ENCODE measurements at regions not wholly inside any gene's neighbourhood (a gene's known extent, or its start where the extent isn't known, plus 50 kb on each side); places are given as distances from the start of the nearest gene placed in this dataset.

DNA sequence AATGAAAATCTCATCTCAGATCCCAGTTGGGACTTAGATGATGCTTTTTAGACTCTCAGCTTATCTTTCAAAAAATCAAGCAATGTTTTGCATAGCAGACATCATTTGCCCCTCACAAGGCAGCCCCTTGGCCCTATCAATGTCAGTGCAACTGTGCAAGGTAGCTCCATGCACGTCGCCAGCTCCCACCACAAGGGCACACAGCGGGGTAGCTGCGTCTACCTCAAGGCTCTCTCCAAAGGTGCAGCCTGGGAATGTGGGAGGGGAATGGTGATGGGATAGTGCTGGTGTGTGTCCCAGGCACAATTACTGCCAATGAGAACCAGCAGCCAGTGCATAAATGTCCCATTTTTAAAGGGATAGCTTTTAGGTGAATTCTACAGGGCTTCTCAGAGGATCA lies 137.5 kb upstream of the SYNDIG1 start:
- Mint-ChIP-seq H3K27me3 (no peaks in the 10 kb centered on the region), H3K4me1 (peaks cover 9% of the 10 kb centered on the region), H3K9me3 (no peaks in the 10 kb centered on the region), H3K27ac (no peak overlapping the region), H3K4me3 (no peak overlapping the region), H3K36me3 (no peaks in the 10 kb centered on the region)
- no peak for DNase-seq

DNA sequence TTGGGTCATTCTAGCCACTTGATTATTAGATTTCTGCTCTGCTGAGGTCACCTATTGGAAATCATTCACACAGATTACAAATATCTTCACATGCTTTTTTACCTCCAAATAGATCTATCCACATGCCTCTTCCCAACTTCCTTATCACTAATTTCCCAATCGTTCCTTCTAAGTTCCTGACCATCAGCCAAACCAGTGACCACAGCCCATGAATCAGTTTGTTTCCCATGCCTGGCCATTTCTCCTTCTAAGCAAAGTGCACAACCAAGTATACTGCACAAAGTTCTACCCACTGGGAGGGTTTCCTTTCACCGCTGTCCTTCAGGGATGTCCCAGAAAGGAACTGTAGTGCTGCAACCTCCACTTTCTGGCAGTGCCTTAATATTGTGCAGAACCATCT lies 140.5 kb upstream of the SYNDIG1 start:
- H3K4me1 Mint-ChIP-seq: peaks cover 6% of the 10 kb centered on the region
- H3K27ac Mint-ChIP-seq: no peak overlapping the region
- H3K9me3 Mint-ChIP-seq: no peaks in the 10 kb centered on the region
- DNase-seq: no peak
- H3K27me3 Mint-ChIP-seq: no peaks in the 10 kb centered on the region
- H3K4me3 Mint-ChIP-seq: no peak overlapping the region
- no peaks in the 10 kb centered on the region for H3K36me3 Mint-ChIP-seq

DNA sequence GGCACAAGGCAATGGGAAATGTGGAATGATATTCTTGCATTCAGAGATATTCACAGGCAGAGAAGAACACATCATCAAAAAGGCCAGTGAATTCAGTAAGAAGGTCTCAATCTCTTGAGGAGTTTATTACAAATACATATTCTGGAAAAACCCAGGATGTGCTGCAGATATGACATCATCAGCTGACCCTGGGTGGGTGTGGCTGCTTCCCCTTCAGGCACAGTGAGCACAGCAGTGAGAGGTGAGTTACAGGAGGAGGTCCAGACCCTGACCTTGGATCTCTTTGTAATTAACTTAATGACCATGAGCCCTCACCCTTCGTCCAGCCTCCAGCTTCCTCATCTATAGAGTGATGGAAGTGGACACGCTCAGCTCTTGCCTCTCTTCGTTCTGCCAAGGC lies 147.5 kb upstream of the SYNDIG1 start:
- no peaks in the 10 kb centered on the region for H3K9me3 Mint-ChIP-seq
- no peak overlapping the region for H3K4me3 Mint-ChIP-seq
- H3K4me1 Mint-ChIP-seq: peaks cover 11% of the 10 kb centered on the region
- no peaks in the 10 kb centered on the region for H3K36me3 Mint-ChIP-seq
- no peaks in the 10 kb centered on the region for H3K27me3 Mint-ChIP-seq
- DNase-seq: no peak
- H3K27ac Mint-ChIP-seq: no peak overlapping the region

DNA sequence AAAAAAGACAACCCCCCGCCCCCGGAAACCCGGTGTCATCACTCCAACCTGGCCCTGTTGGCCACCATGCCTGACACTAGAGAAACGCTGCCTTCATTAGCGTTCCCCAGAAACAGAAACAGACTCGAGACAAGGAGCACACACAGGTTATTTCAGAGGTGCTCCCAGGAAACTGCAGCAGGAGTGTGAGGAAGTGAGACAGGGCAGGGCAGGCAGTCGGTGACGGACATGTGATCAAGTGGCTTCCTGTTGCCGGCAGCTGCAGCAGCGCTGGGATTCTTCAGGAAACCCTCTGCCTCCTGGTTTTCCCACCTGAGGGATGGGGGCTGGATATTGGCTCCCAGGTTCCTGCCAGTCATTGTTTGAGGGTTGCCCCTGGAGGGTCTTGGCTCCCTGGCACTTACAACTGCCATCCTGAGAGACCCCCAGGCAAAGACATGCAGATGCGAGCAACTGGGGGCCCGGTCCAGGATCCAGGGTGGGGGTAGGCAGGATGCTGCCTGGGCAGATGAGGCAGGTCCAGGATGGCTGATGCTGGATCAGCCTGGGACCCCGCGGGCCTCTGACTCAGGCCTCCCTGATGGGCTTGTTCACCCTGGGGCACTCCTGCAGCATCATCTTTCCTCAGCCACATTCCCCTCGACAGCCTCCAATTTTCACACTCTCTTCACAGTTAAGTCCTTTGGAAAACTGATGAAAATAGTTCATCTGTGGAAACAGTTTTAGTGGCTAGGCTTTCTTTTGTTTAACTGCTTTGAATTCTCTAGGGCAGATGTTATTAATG lies 150.7 kb upstream of the SYNDIG1 start:
- no peak for DNase-seq
- no peak overlapping the region for H3K27ac Mint-ChIP-seq
- no peaks in the 10 kb centered on the region for H3K9me3 Mint-ChIP-seq
- no peak overlapping the region for H3K4me3 Mint-ChIP-seq
- H3K27me3 Mint-ChIP-seq: no peaks in the 10 kb centered on the region
- H3K4me1 Mint-ChIP-seq: peaks cover 13% of the 10 kb centered on the region
- no peaks in the 10 kb centered on the region for H3K36me3 Mint-ChIP-seq

DNA sequence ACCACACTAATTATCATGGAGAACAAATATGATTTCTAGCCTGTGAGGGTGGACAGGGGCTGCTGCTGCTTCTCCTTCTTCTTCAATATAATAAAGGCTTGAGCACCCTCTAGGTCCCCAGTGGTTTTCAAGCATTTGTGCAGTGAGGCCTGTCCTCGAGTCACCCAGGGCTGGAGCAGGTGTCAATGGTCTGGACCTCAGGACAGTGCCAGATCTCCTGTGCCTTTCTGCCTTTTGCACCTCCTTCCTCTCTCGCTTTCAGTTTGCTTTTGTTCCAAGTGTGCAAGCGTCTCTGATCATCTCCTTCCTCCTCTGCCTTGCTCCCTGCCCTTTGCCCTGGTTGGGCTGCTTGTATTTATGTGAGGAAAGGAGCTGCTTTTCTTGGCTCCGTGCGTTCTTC lies 152.2 kb upstream of the SYNDIG1 start:
- Mint-ChIP-seq H3K9me3 (no peaks in the 10 kb centered on the region), H3K4me3 (no peak overlapping the region), H3K27me3 (no peaks in the 10 kb centered on the region), H3K4me1 (peaks cover 13% of the 10 kb centered on the region), H3K27ac (no peak overlapping the region), H3K36me3 (no peaks in the 10 kb centered on the region)
- DNase-seq: no peak

DNA sequence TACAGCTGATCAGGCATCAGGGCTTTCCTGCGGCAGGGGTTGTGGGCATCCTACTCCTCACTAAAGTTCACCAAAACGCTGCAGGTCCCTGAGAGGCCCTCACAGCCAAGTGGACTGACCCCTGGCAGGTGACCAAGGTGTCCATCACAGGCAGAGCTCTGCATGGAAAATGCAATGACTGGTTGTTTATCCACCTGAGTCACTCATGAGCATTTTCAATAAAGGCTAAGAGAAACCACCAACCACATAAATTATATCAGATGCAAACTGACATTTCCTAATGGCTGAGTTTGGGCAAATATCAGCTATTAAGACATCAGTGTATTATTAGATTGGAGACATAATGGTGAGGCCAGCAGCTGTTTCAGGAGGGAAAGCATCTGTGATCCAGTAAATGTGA lies 152.7 kb upstream of the SYNDIG1 start:
- H3K27ac Mint-ChIP-seq: no peak overlapping the region
- no peaks in the 10 kb centered on the region for H3K36me3 Mint-ChIP-seq
- no peak overlapping the region for H3K4me3 Mint-ChIP-seq
- no peaks in the 10 kb centered on the region for H3K9me3 Mint-ChIP-seq
- DNase-seq: no peak
- no peaks in the 10 kb centered on the region for H3K27me3 Mint-ChIP-seq
- peaks cover 13% of the 10 kb centered on the region for H3K4me1 Mint-ChIP-seq

DNA sequence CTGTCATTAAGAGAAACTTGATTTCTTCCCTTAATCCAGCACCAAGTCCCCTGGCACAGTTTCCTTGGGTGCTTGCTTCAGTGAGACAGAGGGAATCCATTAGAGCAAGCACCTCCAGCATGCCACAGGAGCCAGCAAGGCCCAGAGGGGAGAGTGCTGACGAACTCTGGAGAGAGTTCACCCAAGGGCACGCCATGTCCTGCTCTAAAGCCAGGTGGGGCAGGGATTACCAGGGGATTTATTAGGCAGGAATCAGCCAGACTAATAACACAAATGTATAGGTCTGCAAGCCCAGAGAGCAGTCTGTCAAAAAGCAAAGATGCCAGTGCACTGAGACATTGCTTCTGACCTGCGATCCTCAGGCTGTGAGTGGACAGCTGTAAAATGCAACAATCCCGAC lies 155.4 kb upstream of the SYNDIG1 start:
- no peaks in the 10 kb centered on the region for H3K36me3 Mint-ChIP-seq

DNA sequence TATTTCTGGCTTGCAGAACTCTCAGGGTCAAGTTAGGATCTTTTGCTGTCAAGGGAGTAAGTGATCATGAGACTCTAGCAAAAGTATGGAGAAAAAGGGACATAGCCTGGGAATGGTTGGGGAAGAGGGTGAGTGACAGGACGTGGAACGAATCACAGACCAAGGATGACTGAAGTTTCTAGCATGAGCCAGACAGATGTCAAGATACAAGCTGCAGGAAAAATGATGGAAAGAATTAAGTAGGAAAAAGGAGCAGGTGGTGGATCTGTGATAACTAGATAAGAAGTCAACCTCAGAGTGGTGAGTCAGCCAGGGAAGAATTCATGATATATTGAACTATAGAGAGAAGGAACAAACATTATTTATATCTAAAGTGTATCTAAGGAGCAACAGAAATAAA lies 159.8 kb upstream of the SYNDIG1 start:
- Mint-ChIP-seq H3K27me3 (no peaks in the 10 kb centered on the region), H3K36me3 (no peaks in the 10 kb centered on the region), H3K4me1 (no peaks in the 10 kb centered on the region), H3K27ac (no peak overlapping the region), H3K9me3 (no peaks in the 10 kb centered on the region), H3K4me3 (no peak overlapping the region)
- no peak for DNase-seq

More for the DNA sequence above, 155.4 kb upstream of the SYNDIG1 start:
- Mint-ChIP-seq H3K4me3 (no peak overlapping the region), H3K27me3 (no peaks in the 10 kb centered on the region), H3K9me3 (no peaks in the 10 kb centered on the region), H3K27ac (no peak overlapping the region), H3K4me1 (peaks cover 10% of the 10 kb centered on the region)
- no peak for DNase-seq

DNA sequence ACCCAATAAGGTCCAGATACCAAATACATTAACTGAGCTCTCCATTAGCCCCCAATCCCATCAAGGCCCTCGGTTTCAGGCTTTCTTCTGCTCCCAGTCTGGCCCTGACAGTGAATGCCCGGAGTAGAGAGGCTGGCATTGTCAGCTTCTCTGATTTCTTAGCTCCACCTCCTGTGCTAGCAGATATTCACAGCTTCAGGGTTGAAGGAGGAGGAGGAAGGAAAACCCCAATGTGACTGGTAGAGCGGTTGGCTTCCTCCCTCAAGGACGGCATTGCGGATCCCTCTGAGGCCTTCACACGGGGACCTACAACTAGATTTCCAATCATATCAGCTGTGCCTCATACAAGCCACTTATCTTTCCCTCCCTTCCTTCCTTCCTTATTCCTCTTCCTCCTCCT lies 164.1 kb upstream of the SYNDIG1 start:
- no peaks in the 10 kb centered on the region for H3K36me3 Mint-ChIP-seq
- no peak overlapping the region for H3K27ac Mint-ChIP-seq
- H3K27me3 Mint-ChIP-seq: no peaks in the 10 kb centered on the region
- H3K4me1 Mint-ChIP-seq: no peaks in the 10 kb centered on the region
- no peak for DNase-seq
- H3K4me3 Mint-ChIP-seq: no peak overlapping the region
- H3K9me3 Mint-ChIP-seq: no peaks in the 10 kb centered on the region

DNA sequence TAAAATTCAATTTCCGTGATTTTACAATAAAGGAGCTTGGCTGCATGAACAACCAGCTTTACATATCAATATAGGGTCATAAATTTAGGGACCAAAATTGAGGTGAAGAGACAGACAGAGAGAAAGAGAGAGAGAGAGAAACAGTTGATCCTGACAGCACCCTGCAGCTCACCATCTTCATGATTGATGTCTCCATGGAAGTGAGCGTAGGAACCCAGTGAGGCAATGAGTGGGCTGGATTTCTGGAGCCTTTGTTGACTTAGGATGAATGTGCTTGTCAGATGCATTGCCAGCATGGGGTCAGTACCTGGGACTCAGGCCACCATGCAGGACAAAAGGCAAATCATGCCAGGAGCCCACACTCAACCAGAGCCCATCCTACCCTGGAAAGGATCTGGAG lies 165.1 kb upstream of the SYNDIG1 start:
- DNase-seq: no peak
- Mint-ChIP-seq H3K9me3 (no peaks in the 10 kb centered on the region), H3K4me3 (no peak overlapping the region), H3K27me3 (no peaks in the 10 kb centered on the region), H3K36me3 (no peaks in the 10 kb centered on the region), H3K27ac (no peak overlapping the region), H3K4me1 (no peaks in the 10 kb centered on the region)

DNA sequence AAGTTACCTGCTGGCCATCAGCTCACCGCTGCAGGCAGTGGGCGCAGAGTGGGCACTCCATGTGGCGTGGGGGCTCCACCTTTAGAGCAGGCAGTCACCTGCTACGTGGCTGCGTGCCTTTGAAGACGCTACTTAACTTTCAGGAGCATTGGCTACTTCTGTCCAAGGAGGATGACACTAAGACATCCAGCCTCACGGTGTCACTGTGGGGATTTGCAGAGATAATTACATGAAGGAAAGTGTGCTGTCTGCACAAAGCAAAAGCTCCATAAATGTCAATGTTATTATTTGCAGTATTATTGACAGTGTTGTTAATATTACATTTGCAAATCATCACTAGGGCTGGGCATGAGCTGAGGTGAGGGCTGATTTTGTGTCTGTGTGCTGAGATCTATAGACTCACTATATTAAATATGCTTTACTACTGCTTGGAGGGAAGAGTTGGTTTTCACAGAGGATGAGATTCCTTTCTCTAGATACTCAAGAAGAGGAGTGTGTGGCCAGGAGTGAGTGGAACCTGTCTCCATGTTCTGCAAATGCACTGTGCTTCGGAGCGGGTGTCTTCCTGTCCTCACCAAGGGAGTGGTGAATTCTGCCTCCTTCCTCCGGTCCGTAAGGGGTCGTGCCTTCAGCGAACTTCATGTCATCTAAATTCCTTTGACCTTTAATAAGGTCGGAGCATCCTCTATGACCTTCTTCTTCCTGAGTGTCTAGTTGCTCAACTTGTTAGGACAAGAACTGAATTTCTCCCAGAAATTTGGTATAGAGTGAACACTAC lies 165.8 kb upstream of the SYNDIG1 start:
- no peaks in the 10 kb centered on the region for H3K27me3 Mint-ChIP-seq
- no peaks in the 10 kb centered on the region for H3K9me3 Mint-ChIP-seq
- DNase-seq: no peak

DNA sequence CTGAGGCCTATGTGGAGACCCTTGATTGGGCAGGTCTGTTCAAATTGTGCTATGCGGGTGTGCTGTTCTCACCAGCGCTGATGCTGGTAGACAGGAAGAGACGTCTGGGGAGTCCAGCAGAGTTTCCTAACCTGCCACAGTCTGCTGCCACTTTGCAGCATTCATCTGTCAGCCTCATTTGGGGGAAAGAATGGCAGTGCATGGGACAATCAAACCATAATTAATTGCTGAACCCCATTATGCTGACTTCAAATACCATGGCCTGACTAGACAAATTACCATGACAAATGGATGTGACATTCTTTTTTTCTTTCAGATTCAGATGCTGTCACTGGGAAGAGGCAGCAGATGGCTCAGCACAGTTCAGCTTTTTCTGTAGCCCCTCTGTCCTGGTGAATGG lies 171.4 kb upstream of the SYNDIG1 start:
- Mint-ChIP-seq H3K4me3 (no peak overlapping the region), H3K9me3 (no peaks in the 10 kb centered on the region), H3K36me3 (no peaks in the 10 kb centered on the region), H3K27me3 (no peaks in the 10 kb centered on the region), H3K4me1 (no peaks in the 10 kb centered on the region), H3K27ac (no peak overlapping the region)
- DNase-seq: no peak

More for the DNA sequence above, 165.8 kb upstream of the SYNDIG1 start:
- Mint-ChIP-seq H3K27ac (no peak overlapping the region), H3K4me1 (no peaks in the 10 kb centered on the region), H3K4me3 (no peak overlapping the region), H3K36me3 (no peaks in the 10 kb centered on the region)

DNA sequence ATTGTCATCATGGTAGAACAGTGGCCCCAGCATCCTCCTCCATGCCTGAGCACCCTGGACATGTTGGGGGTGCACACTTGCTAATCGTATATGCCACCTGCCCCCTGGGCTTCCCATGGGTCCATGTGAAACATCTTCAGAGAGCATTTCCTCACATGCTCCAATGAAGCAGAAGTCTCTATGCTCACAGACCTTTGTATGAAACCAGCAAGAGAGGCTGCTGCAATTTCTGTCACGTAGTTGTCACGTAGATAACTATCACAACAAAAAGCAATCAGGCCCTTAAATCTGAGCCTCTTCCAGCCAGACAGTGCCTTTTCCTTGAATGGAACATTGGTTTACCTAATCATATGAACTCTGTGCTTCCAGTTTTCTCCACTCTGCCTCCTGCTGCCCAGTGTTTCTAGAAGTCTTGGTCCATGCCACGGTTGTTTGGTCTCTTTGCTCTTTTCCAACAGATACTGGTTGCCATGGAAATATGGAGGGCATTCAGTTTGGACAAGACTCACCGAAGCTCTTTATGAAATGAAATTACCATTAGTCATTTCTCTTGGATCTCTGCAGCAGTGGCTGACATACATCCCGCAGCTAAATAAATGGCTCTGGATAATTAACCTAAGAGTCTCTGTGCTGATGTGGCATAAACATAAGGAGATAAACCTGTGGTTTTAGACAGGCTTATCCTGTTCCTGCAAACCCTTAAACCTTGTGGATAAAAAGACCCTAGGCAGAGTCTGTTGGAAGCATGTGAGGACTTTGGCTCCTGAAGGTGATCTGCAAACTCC lies 172.8 kb upstream of the SYNDIG1 start:
- no peak overlapping the region for H3K27ac Mint-ChIP-seq
- no peak overlapping the region for H3K4me3 Mint-ChIP-seq
- no peak for DNase-seq
- no peaks in the 10 kb centered on the region for H3K27me3 Mint-ChIP-seq
- H3K4me1 Mint-ChIP-seq: no peaks in the 10 kb centered on the region
- H3K36me3 Mint-ChIP-seq: no peaks in the 10 kb centered on the region
- H3K9me3 Mint-ChIP-seq: no peaks in the 10 kb centered on the region

DNA sequence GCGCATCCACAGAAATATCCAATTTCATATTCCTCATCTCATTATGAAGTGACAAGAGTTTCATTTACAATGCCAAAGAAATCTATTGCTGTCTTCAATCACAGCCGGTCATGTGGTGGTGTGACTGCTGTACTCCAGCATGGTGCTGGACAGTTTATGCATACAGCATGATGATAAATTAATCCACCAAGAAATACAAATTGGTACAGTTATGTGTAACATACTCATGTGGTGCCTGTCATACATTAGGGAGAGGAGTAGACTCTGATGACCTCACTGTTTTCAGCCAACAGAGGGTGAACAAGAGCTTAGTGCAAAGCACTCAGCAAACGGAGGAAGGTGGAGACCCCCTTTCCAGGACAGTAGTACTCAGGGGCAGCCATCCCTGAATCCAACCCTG lies 178.4 kb upstream of the SYNDIG1 start:
- no peak overlapping the region for H3K4me3 Mint-ChIP-seq
- peaks cover 3% of the 10 kb centered on the region for H3K36me3 Mint-ChIP-seq
- H3K27ac Mint-ChIP-seq: no peak overlapping the region
- DNase-seq: no peak
- peaks cover 2% of the 10 kb centered on the region for H3K9me3 Mint-ChIP-seq
- peaks cover 20% of the 10 kb centered on the region for H3K4me1 Mint-ChIP-seq
- no peaks in the 10 kb centered on the region for H3K27me3 Mint-ChIP-seq

DNA sequence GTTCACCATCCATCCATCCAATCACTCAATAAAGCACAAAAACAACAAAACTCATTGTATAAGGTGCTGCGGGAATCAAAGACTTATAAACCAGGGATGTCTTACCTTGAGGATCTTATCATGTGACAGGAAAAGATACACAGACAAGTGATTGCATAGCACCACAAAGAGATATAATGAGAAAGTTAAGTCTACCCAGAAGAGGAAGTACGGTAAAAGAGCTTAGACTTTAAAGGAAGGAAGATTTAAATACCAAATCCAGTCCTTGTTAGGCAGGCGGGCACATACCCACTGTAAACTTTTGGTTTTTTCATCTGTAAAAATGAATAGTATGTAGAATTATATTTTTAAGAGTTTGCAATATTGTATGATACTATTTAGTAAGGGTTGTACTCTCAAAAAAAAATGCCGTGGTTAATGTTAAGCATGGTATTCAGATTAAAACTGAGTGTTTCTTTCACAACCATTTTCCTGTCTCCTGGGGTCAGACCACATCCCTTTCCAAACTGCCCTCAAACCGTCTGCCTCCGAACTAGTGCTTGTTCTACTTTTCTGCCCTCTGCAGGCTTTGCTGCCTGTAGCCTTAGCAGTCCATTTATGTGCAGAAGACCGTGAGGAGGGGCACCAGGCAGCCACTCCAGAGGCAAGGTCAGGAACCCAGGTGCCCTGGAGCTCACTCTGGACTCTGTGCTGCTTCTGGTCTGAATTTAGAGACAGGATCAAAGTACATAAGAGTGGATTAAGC lies 179.5 kb upstream of the SYNDIG1 start:
- H3K4me1 Mint-ChIP-seq: peaks cover 20% of the 10 kb centered on the region
- peak; percentile 17 for DNase-seq
- H3K27ac Mint-ChIP-seq: peak overlapping the region; percentile 75
- peaks cover 3% of the 10 kb centered on the region for H3K36me3 Mint-ChIP-seq
- H3K4me3 Mint-ChIP-seq: peak overlapping the region; percentile 44
- peaks cover 2% of the 10 kb centered on the region for H3K9me3 Mint-ChIP-seq
- H3K27me3 Mint-ChIP-seq: no peaks in the 10 kb centered on the region
